Caco-2 (cell line): ENCODE measurements at regions not wholly inside any gene's neighbourhood (a gene's known extent, or its start where the extent isn't known, plus 50 kb on each side); places are given as distances from the start of the nearest gene placed in this dataset.

Source experiments
- BruUV-seq: library from RNA; stranded (reverse); fragments of 400-500 nt; replicated peaks from 2 replicates; lab custom pipeline; 2021; lab: Mats Ljungman, UMichigan
- CTCF ChIA-PET: fragments of 300-600 bp; sonication (Branson Sonifier 250); formaldehyde crosslinking; loops from one replicate; lab custom pipeline; 2022; ENCODE audit warnings: antibody characterized with exemption; lab: Charles Lee
- POLR2A ChIA-PET: fragments of 300-600 bp; sonication (Branson Sonifier 250); formaldehyde crosslinking; loops from one replicate; lab custom pipeline; 2022; ENCODE audit warnings: antibody characterized with exemption; lab: Charles Lee
- DNase-seq, 2 experiments: peaks; one replicate each; pipeline versions ENCODE4 v3.0.0 to v3.0.0-alpha.2; 2020 to 2022
- H3K27me3 ChIP-seq: replicated peaks from 2 replicates; pipeline ENCODE4 v1.6.0; 2011; ENCODE audit warnings: low read length; ENCODE audit not compliant: control insufficient read depth, insufficient read depth
- H3K36me3 ChIP-seq: 2 replicates; pipeline ENCODE4 v1.5.1; 2011; ENCODE audit warnings: low read length; ENCODE audit not compliant: control insufficient read depth, insufficient read depth
- H3K4me1 ChIP-seq: fragments of 250-450 bp; sonication (Bioruptor Pico); 2 replicates; pipeline ENCODE4 v1.5.1; 2020; ENCODE audit warnings: mild to moderate bottlenecking
- H3K4me3 ChIP-seq: 2 replicates; pipeline ENCODE4 v1.5.1; 2011; ENCODE audit warnings: low read depth, mild to moderate bottlenecking, control low read depth, low read length
- H3K9me3 ChIP-seq: fragments of 250-450 bp; sonication (Bioruptor Pico); 2 replicates; pipeline ENCODE4 v1.5.1; 2020; ENCODE audit warnings: mild to moderate bottlenecking, moderate library complexity
- H3K27ac Mint-ChIP-seq: one replicate; pipeline ENCODE4 v1.8.0; 2022; ENCODE audit warnings: mixed read lengths; ENCODE audit not compliant: unreplicated experiment
- H3K27me3 Mint-ChIP-seq: one replicate; pipeline ENCODE4 v1.8.0; 2022; ENCODE audit warnings: mixed read lengths; ENCODE audit not compliant: insufficient read depth, unreplicated experiment
- H3K36me3 Mint-ChIP-seq: one replicate; pipeline ENCODE4 v1.8.0; 2022; ENCODE audit warnings: mild to moderate bottlenecking, mixed read lengths; ENCODE audit not compliant: insufficient read depth, unreplicated experiment
- H3K4me1 Mint-ChIP-seq: one replicate; pipeline ENCODE4 v1.8.0; 2022; ENCODE audit warnings: low read depth, mixed read lengths; ENCODE audit not compliant: unreplicated experiment
- H3K4me3 Mint-ChIP-seq: one replicate; pipeline ENCODE4 v1.8.0; 2022; ENCODE audit warnings: mild to moderate bottlenecking, moderate library complexity, mixed read lengths; ENCODE audit not compliant: unreplicated experiment
- H3K9me3 Mint-ChIP-seq: one replicate; pipeline ENCODE4 v1.8.0; 2022; ENCODE audit warnings: mixed read lengths; ENCODE audit not compliant: unreplicated experiment
- CTCF ChIP-seq, 2 experiments: fragments of 200-600 bp in 1 of 2; IDR thresholded peaks; 1 replicate in 1 of 2; 2 replicates in 1 of 2; pipeline versions ENCODE4 v1.5.1 to v1.8.0; 2011 to 2022; ENCODE audit warnings: antibody characterized with exemption in 1 of 2, control low read depth in 1 of 2, inconsistent platforms in 1 of 2, low read depth in 1 of 2, low read length in 1 of 2, mild to moderate bottlenecking in 1 of 2, moderate library complexity in 1 of 2; ENCODE audit not compliant: insufficient read depth in 1 of 2, severe bottlenecking in 1 of 2, unreplicated experiment in 1 of 2
- intact Hi-C: fragments of 100-400 bp; cut with micrococcal nuclease; formaldehyde crosslinking; loops from one replicate; pipeline ENCODE4 v1.10.0; 2022; ENCODE audit not compliant: unreplicated experiment

GRCh38 chr14:101489092-101489760 is 72.1 kb upstream of the DIO3 start:
- no peaks in the 10 kb centered on the region for H3K36me3 Mint-ChIP-seq
- ChIA-PET CTCF (no interaction called here), POLR2A (no interaction called here)
- intact Hi-C loops, result no loop called here
- Histone ChIP-seq H3K36me3 (no peaks in the 10 kb centered on the region), H3K4me1 (no peaks in the 10 kb centered on the region), H3K4me3 (no peak overlapping the region), H3K9me3 (peaks cover 5% of the 10 kb centered on the region; the same call in 1 of the 2 replicates), H3K27me3 (no peaks in the 10 kb centered on the region)
- no peak for DNase-seq
- H3K9me3 Mint-ChIP-seq, result peaks cover 13% of the 10 kb centered on the region
- H3K4me1 Mint-ChIP-seq, result no peaks in the 10 kb centered on the region
- H3K27me3 Mint-ChIP-seq, result peaks cover 3% of the 10 kb centered on the region
- no TSS peak for BruUV-seq
- no peak for TF ChIP-seq CTCF (IDR thresholded peaks at IDR 0.05; ENCODE audit: insufficient read depth in 1 of 2, low read depth in 1 of 2, low read length in 1 of 2, severe bottlenecking in 1 of 2, unreplicated experiment in 1 of 2)
- no peak overlapping the region for H3K27ac Mint-ChIP-seq
- H3K4me3 Mint-ChIP-seq, result no peak overlapping the region

DNA sequence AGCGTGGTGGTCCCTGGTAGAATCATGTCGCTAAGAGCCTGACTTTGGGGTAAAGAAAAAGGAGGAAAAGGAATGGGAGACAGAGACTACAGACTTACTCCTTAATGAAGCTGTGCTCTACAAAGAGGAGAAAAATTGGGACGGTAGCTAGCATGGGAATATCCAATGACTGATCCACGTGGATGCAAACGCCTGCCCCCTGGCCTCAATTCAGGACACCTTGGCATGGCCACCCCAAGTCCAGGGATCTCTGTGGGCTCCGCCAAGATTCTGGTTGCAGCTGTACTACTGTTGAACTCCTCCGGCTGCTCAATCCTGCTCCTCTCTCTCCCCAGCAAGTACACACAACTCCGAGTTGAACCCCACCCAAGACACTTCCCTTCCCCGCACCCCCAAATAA is 70.5 kb upstream of the DIO3 start:
- H3K27ac Mint-ChIP-seq, result no peak overlapping the region
- CTCF ChIA-PET, result no interaction called here
- no peak for TF ChIP-seq CTCF (IDR thresholded peaks at IDR 0.05; ENCODE audit: insufficient read depth in 1 of 2, low read depth in 1 of 2, low read length in 1 of 2, severe bottlenecking in 1 of 2, unreplicated experiment in 1 of 2)

GRCh38 chr14:101491841-101492240 is 69.5 kb upstream of the DIO3 start:
- CTCF ChIA-PET, result no interaction called here

More for the DNA sequence above, 70.5 kb upstream of the DIO3 start:
- Mint-ChIP-seq H3K36me3 (no peaks in the 10 kb centered on the region), H3K4me1 (no peaks in the 10 kb centered on the region), H3K9me3 (peaks cover 10% of the 10 kb centered on the region), H3K27me3 (peaks cover 3% of the 10 kb centered on the region), H3K4me3 (no peak overlapping the region)
- Histone ChIP-seq H3K36me3 (no peaks in the 10 kb centered on the region), H3K4me3 (no peak overlapping the region), H3K4me1 (no peaks in the 10 kb centered on the region), H3K9me3 (peaks cover 5% of the 10 kb centered on the region; the same call in 1 of the 2 replicates), H3K27me3 (no peaks in the 10 kb centered on the region)
- POLR2A ChIA-PET, result no interaction called here
- no TSS peak for BruUV-seq
- intact Hi-C loops, result no loop called here
- DNase-seq, result no peak

More at GRCh38 chr14:101491841-101492240, 69.5 kb upstream of the DIO3 start:
- H3K9me3 ChIP-seq, result peaks cover 2% of the 10 kb centered on the region; the same call in 1 of the 2 replicates
- peaks cover 3% of the 10 kb centered on the region for H3K27me3 Mint-ChIP-seq
- intact Hi-C loops, result no loop called here
- H3K4me3 Mint-ChIP-seq, result no peak overlapping the region
- H3K36me3 ChIP-seq, result no peaks in the 10 kb centered on the region
- H3K4me3 ChIP-seq, result no peak overlapping the region
- no TSS peak for BruUV-seq
- no peaks in the 10 kb centered on the region for H3K4me1 ChIP-seq
- POLR2A ChIA-PET, result no interaction called here
- no peak for TF ChIP-seq CTCF (IDR thresholded peaks at IDR 0.05; ENCODE audit: insufficient read depth in 1 of 2, low read depth in 1 of 2, low read length in 1 of 2, severe bottlenecking in 1 of 2, unreplicated experiment in 1 of 2)
- no peak for DNase-seq
- no peaks in the 10 kb centered on the region for H3K27me3 ChIP-seq
- no peaks in the 10 kb centered on the region for H3K36me3 Mint-ChIP-seq
- no peak overlapping the region for H3K27ac Mint-ChIP-seq
- H3K4me1 Mint-ChIP-seq, result no peaks in the 10 kb centered on the region
- H3K9me3 Mint-ChIP-seq, result peaks cover 10% of the 10 kb centered on the region
